Loucy (cell line): ENCODE measurements at regions not wholly inside any gene's neighbourhood (a gene's known extent, or its start where the extent isn't known, plus 50 kb on each side); places are given as distances from the start of the nearest gene placed in this dataset.

Experiments
- H2AFZ ChIP-seq: fragments of 200-600 bp; sonication (generic); 2 replicates; pipeline ENCODE4 v1.6.0; 2016; ENCODE audit warnings: antibody characterized with exemption, mild to moderate bottlenecking, low read length, moderate library complexity
- H3F3A ChIP-seq: fragments of 200-600 bp; 2 replicates; pipeline ENCODE4 v1.6.0; 2016; ENCODE audit warnings: antibody characterized with exemption, low read depth, mild to moderate bottlenecking
- H3K27me3 ChIP-seq: fragments of 200-600 bp; sonication (generic); 2 replicates; pipeline ENCODE4 v1.6.1; 2014; ENCODE audit warnings: low read length, mild to moderate bottlenecking; ENCODE audit not compliant: insufficient read depth, poor library complexity, severe bottlenecking
- H3K36me3 ChIP-seq: fragments of 200-600 bp; sonication (generic); 2 replicates; pipeline ENCODE4 v1.6.1; 2016; ENCODE audit warnings: low read length; ENCODE audit not compliant: insufficient read depth
- H3K4me1 ChIP-seq: fragments of 200-600 bp; sonication (generic); 2 replicates; pipeline ENCODE4 v1.5.1; 2014; ENCODE audit warnings: low read length, mild to moderate bottlenecking; ENCODE audit not compliant: insufficient read depth, poor library complexity, severe bottlenecking
- H3K4me2 ChIP-seq: fragments of 200-600 bp; sonication (generic); 2 replicates; pipeline ENCODE4 v1.6.0; 2014; ENCODE audit warnings: antibody characterized with exemption, low read length, low read depth, mild to moderate bottlenecking; ENCODE audit not compliant: poor library complexity, severe bottlenecking
- H3K4me3 ChIP-seq: fragments of 200-600 bp; sonication (generic); 2 replicates; pipeline ENCODE4 v1.5.1; 2014; ENCODE audit warnings: low read length, mild to moderate bottlenecking, mixed read lengths; ENCODE audit not compliant: poor library complexity, severe bottlenecking
- H3K79me2 ChIP-seq: fragments of 200-600 bp; sonication (generic); 2 replicates; pipeline ENCODE4 v1.6.1; 2014; ENCODE audit warnings: low read length; ENCODE audit not compliant: insufficient read depth
- H3K9ac ChIP-seq: fragments of 200-600 bp; sonication (generic); 2 replicates; pipeline ENCODE4 v1.6.0; 2014; ENCODE audit warnings: mild to moderate bottlenecking, low read depth, low read length, moderate library complexity; ENCODE audit not compliant: poor library complexity, severe bottlenecking
- H3K9me2 ChIP-seq: fragments of 200-600 bp; sonication (generic); replicated peaks from 2 replicates; pipeline ENCODE4 v1.6.1; 2016; ENCODE audit warnings: low read depth, low read length, mixed read lengths
- H3K9me3 ChIP-seq: fragments of 200-600 bp; sonication (generic); 2 replicates; pipeline ENCODE4 v1.6.1; 2014; ENCODE audit warnings: mild to moderate bottlenecking, antibody characterized with exemption, low read length, low read depth; ENCODE audit not compliant: insufficient read depth
- H4K20me1 ChIP-seq: fragments of 200-600 bp; sonication (generic); 2 replicates; pipeline ENCODE4 v1.6.0; 2014; ENCODE audit warnings: antibody characterized with exemption, low read length, mild to moderate bottlenecking; ENCODE audit not compliant: insufficient read depth, poor library complexity, severe bottlenecking
- EZH2phosphoT487 ChIP-seq: fragments of 200-600 bp; IDR thresholded peaks from 2 replicates; pipeline ENCODE4 v1.6.1; 2018; ENCODE audit warnings: antibody characterized with exemption, mild to moderate bottlenecking, moderate library complexity, borderline replicate concordance
- TF ChIP-seq, protein P1 (sequence below): fragments of 200-600 bp; sonication (generic); conservative IDR thresholded peaks from 2 replicates; pipeline ENCODE4 v1.5.1; 2014; ENCODE audit warnings: mild to moderate bottlenecking, antibody characterized with exemption, low read length

DNA sequence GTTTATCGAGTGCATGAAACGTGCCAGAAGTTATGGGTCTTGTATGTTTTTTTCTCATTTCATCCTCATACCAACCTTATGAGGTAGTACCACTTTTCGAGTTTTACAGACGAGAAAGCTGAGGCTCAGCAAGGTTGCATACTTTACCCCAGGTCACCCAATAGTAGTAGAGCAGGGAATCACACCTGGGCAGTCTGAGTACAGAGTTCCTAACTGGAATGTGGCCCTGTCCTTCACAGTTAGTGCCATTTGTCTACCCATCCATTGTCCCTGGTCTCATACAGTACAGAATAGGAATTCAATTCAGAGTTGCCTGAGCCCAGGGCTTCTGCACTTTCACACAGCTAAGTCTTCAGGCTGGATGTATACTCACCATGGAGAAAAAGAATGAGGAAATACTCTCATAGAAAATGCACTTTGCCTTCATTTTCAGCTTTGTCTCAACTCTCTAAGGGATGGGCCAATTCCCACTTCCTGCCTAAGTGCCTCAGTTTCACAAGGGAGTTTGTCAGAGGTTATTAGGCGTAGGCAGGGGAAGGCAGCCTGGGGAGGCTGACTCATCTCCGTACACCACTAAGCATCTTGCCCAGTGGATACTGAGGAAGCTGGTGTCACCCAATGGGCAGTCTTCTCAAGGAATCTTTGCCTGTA lies 93.2 kb downstream of the TMEM212 start:
- no peak overlapping the region for H2AFZ ChIP-seq
- H4K20me1 ChIP-seq = no peaks in the 10 kb centered on the region
- no peaks in the 10 kb centered on the region for H3K79me2 ChIP-seq
- H3K9me2 ChIP-seq = no peaks in the 10 kb centered on the region
- H3K4me2 ChIP-seq = no peak overlapping the region
- H3K4me1 ChIP-seq = no peaks in the 10 kb centered on the region
- H3K27me3 ChIP-seq = no peaks in the 10 kb centered on the region
- H3F3A ChIP-seq = no peaks in the 10 kb centered on the region
- no peaks in the 10 kb centered on the region for H3K36me3 ChIP-seq
- no peak overlapping the region for H3K4me3 ChIP-seq
- TF ChIP-seq, protein P1, sequence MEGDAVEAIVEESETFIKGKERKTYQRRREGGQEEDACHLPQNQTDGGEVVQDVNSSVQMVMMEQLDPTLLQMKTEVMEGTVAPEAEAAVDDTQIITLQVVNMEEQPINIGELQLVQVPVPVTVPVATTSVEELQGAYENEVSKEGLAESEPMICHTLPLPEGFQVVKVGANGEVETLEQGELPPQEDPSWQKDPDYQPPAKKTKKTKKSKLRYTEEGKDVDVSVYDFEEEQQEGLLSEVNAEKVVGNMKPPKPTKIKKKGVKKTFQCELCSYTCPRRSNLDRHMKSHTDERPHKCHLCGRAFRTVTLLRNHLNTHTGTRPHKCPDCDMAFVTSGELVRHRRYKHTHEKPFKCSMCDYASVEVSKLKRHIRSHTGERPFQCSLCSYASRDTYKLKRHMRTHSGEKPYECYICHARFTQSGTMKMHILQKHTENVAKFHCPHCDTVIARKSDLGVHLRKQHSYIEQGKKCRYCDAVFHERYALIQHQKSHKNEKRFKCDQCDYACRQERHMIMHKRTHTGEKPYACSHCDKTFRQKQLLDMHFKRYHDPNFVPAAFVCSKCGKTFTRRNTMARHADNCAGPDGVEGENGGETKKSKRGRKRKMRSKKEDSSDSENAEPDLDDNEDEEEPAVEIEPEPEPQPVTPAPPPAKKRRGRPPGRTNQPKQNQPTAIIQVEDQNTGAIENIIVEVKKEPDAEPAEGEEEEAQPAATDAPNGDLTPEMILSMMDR = no peak
- no peak for TF ChIP-seq EZH2phosphoT487
- no peaks in the 10 kb centered on the region for H3K9me3 ChIP-seq
- H3K9ac ChIP-seq = no peak overlapping the region

DNA sequence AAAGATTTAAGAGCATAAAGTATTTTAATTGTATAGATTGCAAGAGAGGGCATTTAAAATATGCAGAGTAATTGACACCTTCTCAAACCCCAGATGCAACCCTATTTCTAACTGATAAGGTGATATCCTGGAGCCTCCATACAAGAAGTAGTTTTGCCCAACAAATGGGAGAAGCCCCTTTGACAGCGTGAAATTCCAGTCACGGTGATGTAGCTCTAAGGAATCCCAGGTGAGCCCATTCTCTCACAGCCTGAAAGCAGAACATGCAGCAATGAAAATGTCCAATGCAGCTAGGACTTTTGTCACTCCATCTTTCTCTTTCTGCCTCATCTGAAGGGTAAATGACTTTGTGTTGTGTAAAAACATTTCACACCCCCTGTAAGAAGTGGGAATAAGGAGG lies 96.4 kb downstream of the TMEM212 start:
- Histone ChIP-seq H3K79me2 (no peaks in the 10 kb centered on the region), H3K4me1 (no peaks in the 10 kb centered on the region), H3K9ac (no peak overlapping the region), H3F3A (no peaks in the 10 kb centered on the region), H3K9me2 (no peaks in the 10 kb centered on the region), H3K36me3 (no peaks in the 10 kb centered on the region), H3K4me2 (no peak overlapping the region), H4K20me1 (no peaks in the 10 kb centered on the region), H3K4me3 (no peak overlapping the region), H3K9me3 (no peaks in the 10 kb centered on the region), H2AFZ (no peak overlapping the region), H3K27me3 (no peaks in the 10 kb centered on the region)
- TF ChIP-seq, protein P1 = no peak
- TF ChIP-seq EZH2phosphoT487 = no peak

DNA sequence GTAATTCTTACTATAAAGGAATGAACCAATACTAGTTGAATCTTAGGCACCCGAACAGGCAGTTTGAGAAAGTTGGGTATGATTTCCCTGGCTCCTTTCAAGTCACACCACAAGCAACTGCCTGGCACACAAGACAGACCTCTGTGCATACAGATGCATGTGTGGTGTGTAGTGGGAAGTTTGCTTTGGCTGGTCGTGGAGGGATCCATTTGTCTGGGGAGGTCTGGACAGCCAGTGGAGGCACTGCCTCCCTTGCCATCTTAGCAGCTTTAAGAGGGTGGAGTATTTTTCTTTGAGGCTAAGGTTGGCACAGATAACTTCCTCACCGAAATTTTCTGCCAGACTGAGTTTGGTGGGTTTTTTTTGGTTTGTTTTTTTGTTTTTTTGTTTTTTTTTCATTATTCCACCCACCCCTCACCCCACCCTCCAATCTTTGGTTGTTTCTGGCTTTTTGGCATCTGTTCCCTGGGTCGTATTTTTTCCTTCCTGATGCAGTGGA lies 97.1 kb downstream of the TMEM212 start:
- Histone ChIP-seq H3K79me2 (no peaks in the 10 kb centered on the region), H3K36me3 (no peaks in the 10 kb centered on the region), H3K9me3 (no peaks in the 10 kb centered on the region), H3K9me2 (no peaks in the 10 kb centered on the region), H3K27me3 (no peaks in the 10 kb centered on the region), H3K9ac (no peak overlapping the region), H3F3A (no peaks in the 10 kb centered on the region), H3K4me1 (no peaks in the 10 kb centered on the region), H3K4me2 (no peak overlapping the region), H2AFZ (no peak overlapping the region), H3K4me3 (no peak overlapping the region), H4K20me1 (no peaks in the 10 kb centered on the region)
- no peak for TF ChIP-seq EZH2phosphoT487
- TF ChIP-seq, protein P1 = no peak
